ENCODE measurements at regions not wholly inside any gene's neighbourhood (a gene's known extent, or its start where the extent isn't known, plus 50 kb on each side); places are given as distances from the start of the nearest gene placed in this dataset.

DNA sequence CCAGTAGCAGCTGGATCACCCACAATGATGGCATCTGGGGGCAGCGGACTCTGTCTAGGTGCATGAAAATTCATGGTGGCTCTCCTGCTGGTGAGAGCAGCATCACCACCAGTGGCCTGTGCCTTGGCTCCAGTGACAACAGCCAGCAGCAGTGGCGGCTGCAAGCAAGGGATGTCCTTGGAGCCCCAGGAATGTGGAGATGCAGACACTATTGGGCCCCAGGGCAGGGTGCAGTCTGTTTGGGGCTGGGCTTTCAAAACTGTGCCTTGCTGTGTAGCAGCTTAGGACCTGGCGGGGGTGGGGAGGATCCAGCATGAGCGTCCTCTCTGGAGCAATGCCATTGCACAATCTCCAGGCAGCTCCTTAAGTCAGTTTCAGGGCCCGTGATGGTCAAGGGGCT is 199.7 kb downstream of the CHD9NB start:
- ChIA-PET POLR2A (no interaction called here), CTCF (interaction anchor here (1.0 kb wide), 1 partner anchor 661 kb away, joined by 3 read pairs; no protein-coding TSS in a partner anchor), SMC1A (ENCODE audit: uncharacterized antibody, unreplicated experiment) (interaction anchor here (1.0 kb wide), 1 partner anchor 29 kb away, joined by 3 read pairs; no protein-coding TSS in a partner anchor), RAD21 (ENCODE audit: unreplicated experiment) (no interaction called here)
- WGBS (ENCODE audit: insufficient coverage, insufficient replicate concordance, low lambda C conversion rate, missing lambda C conversion rate), result 15% methylated on average over 5 of the region's 5 CpGs
- no peak overlapping the region for H3K4me2 ChIP-seq (ENCODE audit: control insufficient read depth, insufficient read depth)
- H3K27me3 ChIP-seq (replicated peaks in 1 of 2; ENCODE audit: control insufficient read depth in 2 of 2, insufficient read depth in 2 of 2, low read length in 1 of 2), result no peaks in the 10 kb centered on the region
- H3K4me3 ChIP-seq, result no peak overlapping the region
- no peaks in the 10 kb centered on the region for H3K36me3 ChIP-seq (ENCODE audit: control insufficient read depth in 2 of 2, insufficient read depth in 2 of 2, low read length in 1 of 2)
- no peaks in the 10 kb centered on the region for H3K4me1 ChIP-seq (ENCODE audit: control insufficient read depth, insufficient read depth, low read length)
- H3K9me3 ChIP-seq (replicated peaks; ENCODE audit: control insufficient read depth, insufficient read depth, low read length), result no peaks in the 10 kb centered on the region; the same call in 2 of the 3 replicates
- BruUV-seq (replicated peaks), result no TSS peak
- TF ChIP-seq ASH2L (IDR thresholded peaks at IDR 0.05; ENCODE audit: borderline replicate concordance, low read depth) (no peak), NFXL1 (IDR thresholded peaks at IDR 0.05; ENCODE audit: borderline replicate concordance) (no peak), RUNX3 (IDR thresholded peaks at IDR 0.05; ENCODE audit: low read length) (no peak), DPF2 (IDR thresholded peaks at IDR 0.05) (no peak), CHD2 (IDR thresholded peaks at IDR 0.05; ENCODE audit: borderline replicate concordance, low read depth, low read length) (no peak), SRF (IDR thresholded peaks at IDR 0.05; ENCODE audit: low read depth in 2 of 2, low read length in 2 of 2) (no peak), IKZF1 (conservative IDR thresholded peaks at IDR 0.05) (no peak), POLR2A (IDR thresholded peaks at IDR 0.05; ENCODE audit: low read depth, low read length) (no peak), NRF1 (conservative IDR thresholded peaks at IDR 0.05; ENCODE audit: low read depth, low read length) (no peak), GATAD2B (conservative IDR thresholded peaks at IDR 0.05; ENCODE audit: low read depth) (no peak), EED (IDR thresholded peaks at IDR 0.05; ENCODE audit: low read depth) (no peak), FOXM1 (IDR thresholded peaks at IDR 0.05; ENCODE audit: low read depth, low read length) (no peak), IKZF2 (IDR thresholded peaks at IDR 0.05) (no peak)
- TF ChIP-seq, protein P1, sequence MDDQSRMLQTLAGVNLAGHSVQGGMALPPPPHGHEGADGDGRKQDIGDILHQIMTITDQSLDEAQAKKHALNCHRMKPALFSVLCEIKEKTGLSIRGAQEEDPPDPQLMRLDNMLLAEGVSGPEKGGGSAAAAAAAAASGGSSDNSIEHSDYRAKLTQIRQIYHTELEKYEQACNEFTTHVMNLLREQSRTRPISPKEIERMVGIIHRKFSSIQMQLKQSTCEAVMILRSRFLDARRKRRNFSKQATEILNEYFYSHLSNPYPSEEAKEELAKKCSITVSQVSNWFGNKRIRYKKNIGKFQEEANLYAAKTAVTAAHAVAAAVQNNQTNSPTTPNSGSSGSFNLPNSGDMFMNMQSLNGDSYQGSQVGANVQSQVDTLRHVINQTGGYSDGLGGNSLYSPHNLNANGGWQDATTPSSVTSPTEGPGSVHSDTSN (IDR thresholded peaks at IDR 0.05; ENCODE audit: insufficient replicate concordance, low read depth, low read length), result no peak
- TF ChIP-seq, protein P2, sequence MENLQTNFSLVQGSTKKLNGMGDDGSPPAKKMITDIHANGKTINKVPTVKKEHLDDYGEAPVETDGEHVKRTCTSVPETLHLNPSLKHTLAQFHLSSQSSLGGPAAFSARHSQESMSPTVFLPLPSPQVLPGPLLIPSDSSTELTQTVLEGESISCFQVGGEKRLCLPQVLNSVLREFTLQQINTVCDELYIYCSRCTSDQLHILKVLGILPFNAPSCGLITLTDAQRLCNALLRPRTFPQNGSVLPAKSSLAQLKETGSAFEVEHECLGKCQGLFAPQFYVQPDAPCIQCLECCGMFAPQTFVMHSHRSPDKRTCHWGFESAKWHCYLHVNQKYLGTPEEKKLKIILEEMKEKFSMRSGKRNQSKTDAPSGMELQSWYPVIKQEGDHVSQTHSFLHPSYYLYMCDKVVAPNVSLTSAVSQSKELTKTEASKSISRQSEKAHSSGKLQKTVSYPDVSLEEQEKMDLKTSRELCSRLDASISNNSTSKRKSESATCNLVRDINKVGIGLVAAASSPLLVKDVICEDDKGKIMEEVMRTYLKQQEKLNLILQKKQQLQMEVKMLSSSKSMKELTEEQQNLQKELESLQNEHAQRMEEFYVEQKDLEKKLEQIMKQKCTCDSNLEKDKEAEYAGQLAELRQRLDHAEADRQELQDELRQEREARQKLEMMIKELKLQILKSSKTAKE (IDR thresholded peaks at IDR 0.05; ENCODE audit: low read depth, poor library complexity, severe bottlenecking), result no peak
- TF ChIP-seq, protein P3, sequence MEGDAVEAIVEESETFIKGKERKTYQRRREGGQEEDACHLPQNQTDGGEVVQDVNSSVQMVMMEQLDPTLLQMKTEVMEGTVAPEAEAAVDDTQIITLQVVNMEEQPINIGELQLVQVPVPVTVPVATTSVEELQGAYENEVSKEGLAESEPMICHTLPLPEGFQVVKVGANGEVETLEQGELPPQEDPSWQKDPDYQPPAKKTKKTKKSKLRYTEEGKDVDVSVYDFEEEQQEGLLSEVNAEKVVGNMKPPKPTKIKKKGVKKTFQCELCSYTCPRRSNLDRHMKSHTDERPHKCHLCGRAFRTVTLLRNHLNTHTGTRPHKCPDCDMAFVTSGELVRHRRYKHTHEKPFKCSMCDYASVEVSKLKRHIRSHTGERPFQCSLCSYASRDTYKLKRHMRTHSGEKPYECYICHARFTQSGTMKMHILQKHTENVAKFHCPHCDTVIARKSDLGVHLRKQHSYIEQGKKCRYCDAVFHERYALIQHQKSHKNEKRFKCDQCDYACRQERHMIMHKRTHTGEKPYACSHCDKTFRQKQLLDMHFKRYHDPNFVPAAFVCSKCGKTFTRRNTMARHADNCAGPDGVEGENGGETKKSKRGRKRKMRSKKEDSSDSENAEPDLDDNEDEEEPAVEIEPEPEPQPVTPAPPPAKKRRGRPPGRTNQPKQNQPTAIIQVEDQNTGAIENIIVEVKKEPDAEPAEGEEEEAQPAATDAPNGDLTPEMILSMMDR (IDR thresholded peaks at IDR 0.05 in 2 of 3, conservative IDR thresholded peaks at IDR 0.05 in 1 of 3; ENCODE audit: control insufficient read depth in 2 of 3, extremely low read depth in 1 of 3, insufficient read depth in 1 of 3, low read depth in 3 of 3, low read length in 3 of 3), result no peak
- H3K79me2 ChIP-seq (ENCODE audit: control insufficient read depth, insufficient read depth, low read length), result no peaks in the 10 kb centered on the region
- FAIRE-seq (no peak), DNase-seq (ENCODE audit: low read depth, low spot score) (no peak), ATAC-seq (no peak)
- in situ Hi-C loops (cut with MboI) (no loop called here), intact Hi-C loops (cut with micrococcal nuclease; ENCODE audit: unreplicated experiment) (no loop called here)
- H3K27ac ChIP-seq (ENCODE audit: control insufficient read depth, insufficient read depth), result no peak overlapping the region
- H3K9ac ChIP-seq (ENCODE audit: control insufficient read depth, insufficient read depth, low read length), result no peak overlapping the region
- H2AFZ ChIP-seq (ENCODE audit: control insufficient read depth, low read depth, low read length), result no peak overlapping the region
- no peaks in the 10 kb centered on the region for H4K20me1 ChIP-seq (ENCODE audit: control insufficient read depth, insufficient read depth)

Measured in GM12878 (cell line).